ENCODE measurements at regions not wholly inside any gene's neighbourhood (a gene's known extent, or its start where the extent isn't known, plus 50 kb on each side); places are given as distances from the start of the nearest gene placed in this dataset.

GRCh38 chr5:61263561-61264272 is 68.3 kb upstream of the ZSWIM6 start:
- intact Hi-C loops (cut with micrococcal nuclease; ENCODE audit: unreplicated experiment) (no loop called here), in situ Hi-C loops (cut with HindIII; ENCODE audit: low pct_unique_long_range_greater_than_20kb, low sequenced_read_pairs) (no loop called here)
- CTCF ChIA-PET, result no interaction called here
- no peak for ATAC-seq
- no peak overlapping the region for H3K27ac ChIP-seq (ENCODE audit: low read length)
- H3K27me3 ChIP-seq (ENCODE audit: control insufficient read depth, insufficient read depth, low read length), result no peaks in the 10 kb centered on the region
- POLR2A ChIA-PET, result no interaction called here
- H3K36me3 ChIP-seq (ENCODE audit: control insufficient read depth, insufficient read depth, low read length), result no peaks in the 10 kb centered on the region
- no peaks in the 10 kb centered on the region for H3K4me1 ChIP-seq (ENCODE audit: control insufficient read depth, insufficient read depth, low read length)
- DNase-seq (ENCODE audit: low read depth, low spot score), result no peak
- no TSS peak for BruUV-seq (replicated peaks)
- no peaks in the 10 kb centered on the region for H3K9me3 ChIP-seq (ENCODE audit: control insufficient read depth, insufficient read depth, low read depth, low read length)
- H3K4me3 ChIP-seq (ENCODE audit: low read depth in 2 of 2, low read length in 2 of 2), result no peak overlapping the region
- TF ChIP-seq REST (IDR thresholded peaks at IDR 0.05; ENCODE audit: insufficient read depth in 1 of 2, low read depth in 2 of 2, low read length in 1 of 2) (no peak), SIN3A (IDR thresholded peaks at IDR 0.05; ENCODE audit: borderline replicate concordance, insufficient read depth, low read depth, low read length) (no peak), TCF7L2 (IDR thresholded peaks at IDR 0.05; ENCODE audit: low read depth, low read length) (no peak), CTCF (IDR thresholded peaks at IDR 0.05) (no peak), POLR2AphosphoS5 (IDR thresholded peaks at IDR 0.05; ENCODE audit: low read depth, low read length) (no peak)

DNA sequence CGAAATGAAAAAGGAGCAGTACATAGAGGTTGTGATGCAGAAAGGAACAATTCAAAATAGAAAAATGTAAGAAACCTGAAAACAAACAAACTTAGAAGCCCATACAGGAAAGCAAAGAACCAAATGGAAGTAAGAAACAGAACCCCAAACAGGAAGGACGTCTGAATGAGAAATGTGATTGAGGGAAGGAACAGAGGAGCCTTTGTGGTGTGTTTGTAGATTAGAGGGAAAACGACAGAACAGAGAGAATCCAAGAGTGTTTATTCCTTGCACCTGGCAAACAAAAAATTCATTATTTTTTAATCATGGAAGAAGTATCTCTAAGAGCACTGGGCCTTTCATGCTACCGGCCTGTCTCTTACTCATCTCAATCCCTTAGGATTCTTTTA is 67.8 kb upstream of the ZSWIM6 start:
- POLR2A ChIA-PET, result no interaction called here
- Histone ChIP-seq H3K27me3 (ENCODE audit: control insufficient read depth, insufficient read depth, low read length) (no peaks in the 10 kb centered on the region), H3K4me1 (ENCODE audit: control insufficient read depth, insufficient read depth, low read length) (no peaks in the 10 kb centered on the region), H3K36me3 (ENCODE audit: control insufficient read depth, insufficient read depth, low read length) (no peaks in the 10 kb centered on the region), H3K27ac (ENCODE audit: low read length) (no peak overlapping the region), H3K4me3 (ENCODE audit: low read depth in 2 of 2, low read length in 2 of 2) (no peak overlapping the region), H3K9me3 (ENCODE audit: control insufficient read depth, insufficient read depth, low read depth, low read length) (no peaks in the 10 kb centered on the region)
- BruUV-seq (replicated peaks), result no TSS peak
- DNase-seq (ENCODE audit: low read depth, low spot score), result no peak
- in situ Hi-C loops (cut with HindIII; ENCODE audit: low pct_unique_long_range_greater_than_20kb, low sequenced_read_pairs) (no loop called here), intact Hi-C loops (cut with micrococcal nuclease; ENCODE audit: unreplicated experiment) (no loop called here)
- CTCF ChIA-PET, result no interaction called here
- TF ChIP-seq CTCF (IDR thresholded peaks at IDR 0.05), result no peak
- no peak for TF ChIP-seq POLR2AphosphoS5 (IDR thresholded peaks at IDR 0.05; ENCODE audit: low read depth, low read length)
- TF ChIP-seq SIN3A (IDR thresholded peaks at IDR 0.05; ENCODE audit: borderline replicate concordance, insufficient read depth, low read depth, low read length), result no peak
- no peak for TF ChIP-seq REST (IDR thresholded peaks at IDR 0.05; ENCODE audit: insufficient read depth in 1 of 2, low read depth in 2 of 2, low read length in 1 of 2)
- TF ChIP-seq TCF7L2 (IDR thresholded peaks at IDR 0.05; ENCODE audit: low read depth, low read length), result no peak
- ATAC-seq, result no peak
